HG02571 (cell line): ENCODE measurements at regions not wholly inside any gene's neighbourhood (a gene's known extent, or its start where the extent isn't known, plus 50 kb on each side); places are given as distances from the start of the nearest gene placed in this dataset.

Source experiments
- ATAC-seq: cut with Tn5 transposase; IDR thresholded peaks from one replicate; pipeline ENCODE4 v1.9.1; 2021; ENCODE audit warnings: mild to moderate bottlenecking, moderate library complexity; ENCODE audit not compliant: unreplicated experiment

DNA sequence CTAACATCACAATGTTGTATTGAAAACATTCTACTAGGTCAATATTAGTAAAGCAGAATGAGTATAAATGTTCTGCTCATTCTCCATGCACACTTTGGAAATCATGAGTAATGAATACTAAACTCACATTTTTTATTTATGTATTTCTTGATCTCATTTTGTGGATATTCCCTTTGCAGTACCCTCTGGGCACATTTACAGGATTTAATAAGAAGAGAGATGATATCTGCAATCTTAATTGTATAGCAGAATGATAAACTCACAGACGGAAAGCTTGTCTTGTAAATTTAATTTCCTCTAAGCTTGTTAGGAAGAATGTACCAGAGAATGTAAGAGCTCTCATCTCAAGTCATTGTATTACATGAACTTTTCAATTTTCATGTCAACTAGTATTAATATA is 1279.7 kb downstream of the PCDH7 start:
- ATAC-seq, result no peak

DNA sequence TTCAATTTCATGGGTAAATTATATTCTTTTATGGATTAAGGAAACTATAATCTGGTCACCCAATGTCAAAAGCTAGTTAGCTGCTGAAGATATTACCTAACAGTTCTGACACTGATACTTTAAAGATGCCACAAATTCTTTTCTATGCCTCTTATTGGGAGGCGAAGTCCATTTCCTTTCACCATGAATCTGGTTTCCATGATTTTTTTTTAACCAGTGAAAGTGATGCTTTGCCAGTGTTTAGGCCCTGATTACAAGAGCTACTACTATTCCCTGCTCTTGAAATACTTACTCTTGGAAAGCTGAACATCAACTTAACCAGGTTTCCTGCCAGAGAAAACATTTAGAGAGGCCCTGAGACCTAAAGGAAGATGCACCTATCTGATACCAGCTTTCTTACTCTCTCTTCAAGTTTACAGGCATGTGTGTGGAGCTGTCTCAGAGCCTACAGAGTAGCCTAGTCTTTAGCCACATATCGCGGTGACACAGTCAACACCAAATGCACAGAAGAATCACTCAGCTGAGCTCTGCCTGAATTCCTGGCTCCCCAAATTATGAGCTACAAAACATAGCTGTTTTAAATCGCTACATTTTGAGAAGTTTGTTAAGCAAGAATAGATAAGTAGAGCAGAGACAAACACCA is 1280.8 kb downstream of the PCDH7 start:
- no peak for ATAC-seq

GRCh38 chr4:32002037-32002747 is 1282.0 kb downstream of the PCDH7 start:
- ATAC-seq, result no peak

- ATAC-seq, result no peak
These were observed 1283.4 kb downstream of the PCDH7 start for GRCh38 chr4:32003548-32003947.

- ATAC-seq, result no peak
These were observed 1290.1 kb downstream of the PCDH7 start for GRCh38 chr4:32010221-32010620.

DNA sequence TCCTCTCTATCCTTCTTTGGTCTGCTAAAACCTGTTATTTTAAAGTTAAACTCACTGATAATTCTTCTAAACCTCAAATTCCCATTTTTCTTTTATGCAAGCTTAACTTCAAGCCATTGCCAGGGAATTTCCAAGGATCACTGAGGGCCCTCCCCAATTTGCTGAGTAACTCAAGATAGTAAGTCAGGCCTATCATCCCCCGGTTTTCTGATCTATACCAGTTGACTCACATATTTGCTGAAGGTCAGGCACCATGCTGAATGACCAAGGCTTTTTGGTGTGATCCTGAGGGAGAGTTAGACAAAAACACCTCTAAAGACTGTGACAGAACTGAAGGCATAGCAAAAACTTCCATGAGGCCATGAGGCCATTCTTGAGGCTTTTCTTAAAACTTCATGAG is 1301.9 kb downstream of the PCDH7 start:
- ATAC-seq, result no peak

DNA sequence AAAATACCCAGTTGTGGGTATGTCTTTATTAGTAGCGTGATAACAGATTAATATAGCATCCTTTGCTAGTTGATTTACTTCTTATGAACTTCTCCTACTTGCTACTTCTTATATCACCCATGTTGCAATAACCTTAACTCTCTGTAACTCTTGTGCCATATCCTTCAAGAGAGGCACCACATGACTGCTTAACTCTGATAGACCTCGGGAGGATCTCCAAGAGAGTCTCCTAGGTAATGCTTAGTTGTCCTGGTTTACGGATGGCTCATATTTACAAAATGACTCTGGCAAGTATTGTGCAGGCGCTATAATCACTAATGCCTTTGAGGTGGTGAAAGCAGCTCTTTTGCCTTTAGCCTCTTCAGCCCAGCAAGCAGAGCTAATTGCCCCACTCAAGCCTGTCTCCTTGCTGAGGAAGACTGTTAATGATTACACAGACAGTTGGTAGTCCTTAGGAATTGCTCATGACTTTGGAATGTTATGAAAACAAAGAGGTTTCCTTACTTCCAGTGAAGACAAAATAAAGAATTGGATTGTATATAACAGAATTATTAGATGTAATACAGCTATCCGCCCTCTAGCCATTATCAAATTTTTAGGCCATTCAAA is 1305.8 kb downstream of the PCDH7 start:
- no peak for ATAC-seq

DNA sequence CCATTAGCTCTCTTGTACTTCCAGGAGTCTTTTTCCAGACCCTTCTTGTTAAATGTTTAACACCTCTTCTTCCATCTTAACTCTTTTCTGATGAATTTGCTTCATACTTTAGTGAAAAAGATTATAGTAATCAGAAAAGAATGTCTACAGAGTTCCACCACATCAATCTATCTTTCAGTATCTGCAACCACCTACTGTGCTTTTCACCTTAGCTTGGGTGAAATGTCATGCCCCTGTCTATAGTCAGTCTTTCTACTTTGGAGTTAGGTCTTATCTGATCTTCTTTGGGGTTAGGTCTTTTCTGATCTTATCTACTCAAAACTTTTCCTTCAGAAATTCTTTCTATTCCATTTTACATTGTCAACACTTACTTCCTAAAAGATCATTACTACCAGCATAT is 1310.2 kb downstream of the PCDH7 start:
- ATAC-seq, result no peak

- no peak for ATAC-seq
These were observed 1310.9 kb downstream of the PCDH7 start for GRCh38 chr4:32031026-32031425.

- ATAC-seq, result no peak
These were observed 1312.0 kb downstream of the PCDH7 start for GRCh38 chr4:32032136-32032672.

DNA sequence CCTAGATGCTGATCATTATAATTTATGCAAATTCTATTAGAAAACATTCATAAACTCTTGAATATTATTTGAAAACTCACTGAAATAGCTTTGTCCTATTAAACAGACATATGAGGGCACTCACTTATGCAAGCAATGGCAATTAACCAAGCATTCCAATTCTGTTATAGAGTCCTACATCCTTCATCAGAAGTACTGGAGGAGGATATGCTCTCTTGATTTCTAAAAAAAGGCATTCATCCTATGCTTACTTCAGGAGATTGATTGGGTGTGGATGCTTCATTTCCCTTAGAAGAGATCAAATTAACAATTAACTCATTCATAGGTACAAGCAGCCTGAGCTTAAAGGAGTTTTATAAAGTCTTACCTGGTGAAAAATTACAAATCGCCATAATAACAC is 1317.2 kb downstream of the PCDH7 start:
- ATAC-seq, result no peak

- ATAC-seq, result no peak
These were observed 1322.5 kb downstream of the PCDH7 start for GRCh38 chr4:32042486-32043247.

DNA sequence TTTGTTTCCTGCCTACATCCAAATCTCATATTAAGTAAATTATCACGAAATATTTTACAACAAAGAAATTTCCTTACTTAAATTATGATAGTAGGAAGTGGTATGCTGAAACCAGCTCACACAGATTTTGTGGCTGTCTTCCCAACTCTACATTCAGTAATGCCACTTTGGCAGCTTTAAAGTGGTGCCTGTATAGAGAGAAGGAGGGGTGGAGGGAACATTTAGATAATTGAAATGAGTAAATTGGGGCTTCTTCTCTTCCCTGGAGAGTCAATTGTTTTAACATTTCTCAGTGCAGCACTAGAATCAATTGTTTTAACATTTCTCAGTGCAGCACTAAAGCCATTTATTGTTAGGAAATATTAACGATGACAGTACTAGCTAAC is 1323.1 kb downstream of the PCDH7 start:
- no peak for ATAC-seq

GRCh38 chr4:32061916-32062315 is 1341.7 kb downstream of the PCDH7 start:
- ATAC-seq, result no peak

DNA sequence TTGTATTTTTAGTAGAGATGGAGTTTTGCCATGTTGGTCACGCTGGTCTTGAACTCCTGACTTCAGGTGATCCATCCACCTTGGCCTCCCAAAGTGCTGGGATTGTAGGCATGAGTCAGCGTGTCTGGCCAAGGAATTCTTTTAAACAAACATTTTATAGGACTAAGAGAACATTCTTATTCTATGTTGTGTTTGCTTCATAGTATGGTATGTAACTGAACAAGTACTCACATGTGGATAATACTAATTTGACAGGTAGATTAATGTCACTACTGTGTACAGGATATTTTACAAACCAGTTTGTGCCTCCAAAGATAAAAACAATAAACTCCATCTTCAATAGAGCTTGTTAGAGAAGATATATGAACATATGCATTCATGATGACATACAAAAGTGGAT is 1353.4 kb downstream of the PCDH7 start:
- no peak for ATAC-seq

- ATAC-seq, result no peak
These were observed 1367.0 kb downstream of the PCDH7 start for GRCh38 chr4:32087211-32087610.

DNA sequence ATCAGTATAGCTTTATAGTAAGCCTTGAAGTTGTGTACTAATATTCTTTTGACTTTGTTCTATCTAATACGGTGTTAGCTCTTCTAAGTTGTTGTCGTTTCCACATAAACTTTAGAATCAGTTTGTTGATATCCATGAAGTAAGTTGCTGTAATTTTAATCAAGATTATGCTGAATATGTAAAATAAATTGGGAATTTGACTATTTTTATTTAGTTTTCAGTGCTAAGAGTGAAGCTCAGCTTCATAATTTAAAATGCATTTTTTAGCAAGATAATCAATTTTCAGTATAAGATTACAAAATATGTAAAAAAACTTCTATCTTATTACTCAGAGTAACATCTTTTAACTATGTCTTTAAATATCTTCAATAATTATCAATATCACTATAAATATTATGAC is 1374.8 kb downstream of the PCDH7 start:
- no peak for ATAC-seq

- no peak for ATAC-seq
These were observed 1382.7 kb downstream of the PCDH7 start for GRCh38 chr4:32102896-32103295.

- ATAC-seq, result no peak
These were observed 1386.6 kb downstream of the PCDH7 start for GRCh38 chr4:32106767-32107166.

DNA sequence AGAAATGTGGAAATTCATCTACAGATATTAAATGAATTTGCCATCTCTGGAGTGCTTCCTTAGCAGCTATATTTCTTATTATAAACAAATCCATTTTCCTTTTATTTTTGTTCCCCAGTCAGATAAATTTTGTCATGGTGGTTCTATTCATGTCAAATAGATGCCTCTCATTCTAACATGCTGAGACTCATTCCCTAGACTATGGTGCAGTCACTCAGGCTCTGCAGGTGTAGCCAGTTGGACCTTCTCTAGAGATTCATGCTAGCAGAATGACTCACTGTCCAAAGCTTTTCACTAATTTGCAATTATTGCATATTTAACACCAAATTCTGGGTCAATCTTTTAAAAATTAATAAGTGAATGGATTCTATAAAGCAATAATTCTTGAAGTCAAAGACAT is 1392.7 kb downstream of the PCDH7 start:
- no peak for ATAC-seq

DNA sequence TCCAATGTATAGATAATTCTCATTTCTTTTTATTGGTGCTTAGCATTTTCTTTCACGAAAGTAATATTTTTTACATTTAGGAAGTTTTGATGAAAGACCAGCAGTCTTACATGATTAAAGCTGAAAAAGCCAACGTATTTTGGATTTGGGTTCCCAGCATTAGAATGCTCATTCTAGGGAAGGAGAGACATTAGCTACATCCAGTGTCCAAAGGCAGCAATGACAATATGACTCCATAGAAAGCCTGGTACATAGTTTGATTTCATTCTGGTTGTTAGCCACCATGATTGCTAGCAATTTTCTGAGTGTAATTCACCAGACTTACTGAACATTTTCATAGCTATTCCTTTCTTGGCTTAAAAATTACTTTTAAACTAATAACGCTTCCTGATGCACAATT is 1397.5 kb downstream of the PCDH7 start:
- ATAC-seq, result no peak
